H9 (cell line): ENCODE measurements at regions not wholly inside any gene's neighbourhood (a gene's known extent, or its start where the extent isn't known, plus 50 kb on each side); places are given as distances from the start of the nearest gene placed in this dataset.

Experiments
- DNase-seq: peaks from one replicate; pipeline ENCODE4 v3.0.0-alpha.2; 2017
- H2AFZ ChIP-seq: one replicate; pipeline ENCODE4 v1.6.1; 2013; ENCODE audit warnings: mild to moderate bottlenecking, low read length, control low read depth, moderate library complexity
- H2AK5ac ChIP-seq: 2 replicates; pipeline ENCODE4 v1.6.1; 2013; ENCODE audit warnings: low read length, control low read depth, mixed read lengths; ENCODE audit not compliant: insufficient read length
- H2BK120ac ChIP-seq: one replicate; pipeline ENCODE4 v1.6.1; 2013; ENCODE audit warnings: low read depth, mild to moderate bottlenecking, low read length, control low read depth, inconsistent platforms; ENCODE audit not compliant: poor library complexity, severe bottlenecking
- H2BK12ac ChIP-seq: 2 replicates; pipeline ENCODE4 v1.6.1; 2013; ENCODE audit warnings: low read length, control low read depth, mixed read lengths, low read depth; ENCODE audit not compliant: insufficient read length
- H2BK15ac ChIP-seq: 2 replicates; pipeline ENCODE4 v1.6.1; 2013; ENCODE audit warnings: low read depth, low read length, control low read depth
- H2BK20ac ChIP-seq: one replicate; pipeline ENCODE4 v1.6.1; 2013; ENCODE audit warnings: low read depth, mild to moderate bottlenecking, low read length, control low read depth, inconsistent platforms; ENCODE audit not compliant: poor library complexity, severe bottlenecking
- H2BK5ac ChIP-seq: 2 replicates; pipeline ENCODE4 v1.6.1; 2013; ENCODE audit warnings: low read length, control low read depth, mixed read lengths; ENCODE audit not compliant: insufficient read length
- H3K14ac ChIP-seq: 2 replicates; pipeline ENCODE4 v1.6.1; 2013; ENCODE audit warnings: low read length, control low read depth; ENCODE audit not compliant: insufficient read depth
- H3K18ac ChIP-seq: 2 replicates; pipeline ENCODE4 v1.6.1; 2013; ENCODE audit warnings: low read depth, mild to moderate bottlenecking, mixed read lengths, low read length, control low read depth; ENCODE audit not compliant: insufficient read length
- H3K23ac ChIP-seq: 2 replicates; pipeline ENCODE4 v1.6.1; 2013; ENCODE audit warnings: low read length, control low read depth, mixed read lengths, low read depth; ENCODE audit not compliant: insufficient read length
- H3K23me2 ChIP-seq: 2 replicates; pipeline ENCODE4 v1.6.1; 2013; ENCODE audit warnings: low read depth, mild to moderate bottlenecking, mixed read lengths, low read length, control low read depth; ENCODE audit not compliant: insufficient read length, poor library complexity, severe bottlenecking
- H3K27ac ChIP-seq: 2 replicates; pipeline ENCODE4 v1.5.1; 2013; ENCODE audit warnings: low read length, control low read depth, mixed read lengths, low read depth; ENCODE audit not compliant: insufficient read length
- H3K27me3 ChIP-seq: 2 replicates; pipeline ENCODE4 v1.6.1; 2013; ENCODE audit warnings: low read length, control low read depth, inconsistent platforms; ENCODE audit not compliant: insufficient read depth
- H3K4ac ChIP-seq: 2 replicates; pipeline ENCODE4 v1.6.1; 2013; ENCODE audit warnings: low read depth, mild to moderate bottlenecking, control low read depth, inconsistent platforms, low read length, moderate library complexity
- H3K4me1 ChIP-seq: 2 replicates; pipeline ENCODE4 v1.6.1; 2013; ENCODE audit warnings: low read length, control low read depth, inconsistent platforms; ENCODE audit not compliant: insufficient read depth
- H3K4me2 ChIP-seq: 2 replicates; pipeline ENCODE4 v1.6.1; 2013; ENCODE audit warnings: low read length, control low read depth, mixed read lengths; ENCODE audit not compliant: insufficient read length, insufficient read depth
- H3K56ac ChIP-seq: 2 replicates; pipeline ENCODE4 v1.6.1; 2013; ENCODE audit warnings: low read depth, mild to moderate bottlenecking, mixed read lengths, low read length, control low read depth; ENCODE audit not compliant: insufficient read length
- H3K79me1 ChIP-seq: 2 replicates; pipeline ENCODE4 v1.6.1; 2013; ENCODE audit warnings: low read depth, mild to moderate bottlenecking, moderate library complexity, low read length, control low read depth, inconsistent platforms; ENCODE audit not compliant: insufficient read depth, poor library complexity, severe bottlenecking
- H3K79me2 ChIP-seq: 2 replicates; pipeline ENCODE4 v1.6.1; 2013; ENCODE audit warnings: low read length, control low read depth, inconsistent platforms; ENCODE audit not compliant: insufficient read depth
- H3K9ac ChIP-seq: 2 replicates; pipeline ENCODE4 v1.6.1; 2013; ENCODE audit warnings: low read length, control low read depth, mixed read lengths; ENCODE audit not compliant: insufficient read length; ENCODE audit errors: extremely low read depth
- H3K9me3 ChIP-seq: one replicate; pipeline ENCODE4 v1.6.1; 2013; ENCODE audit warnings: low read depth, low read length, inconsistent platforms; ENCODE audit not compliant: control insufficient read depth
- H3T11ph ChIP-seq: one replicate; pipeline ENCODE4 v1.6.1; 2013; ENCODE audit warnings: mild to moderate bottlenecking, low read length, control low read depth, inconsistent platforms
- H4K20me1 ChIP-seq: one replicate; pipeline ENCODE4 v1.6.1; 2013; ENCODE audit not compliant: control insufficient read depth, insufficient read length, insufficient read depth
- H4K5ac ChIP-seq: 2 replicates; pipeline ENCODE4 v1.6.1; 2013; ENCODE audit warnings: low read depth, mild to moderate bottlenecking, mixed read lengths, low read length, control low read depth; ENCODE audit not compliant: insufficient read length
- H4K8ac ChIP-seq: replicated peaks from 2 replicates; pipeline ENCODE4 v1.6.1; 2013; ENCODE audit warnings: low read length, control low read depth, mixed read lengths, low read depth; ENCODE audit not compliant: insufficient read length
- H4K91ac ChIP-seq: 2 replicates; pipeline ENCODE4 v1.6.1; 2013; ENCODE audit warnings: low read depth, mild to moderate bottlenecking, moderate library complexity, mixed read lengths, low read length, control low read depth; ENCODE audit not compliant: insufficient read length
- H3K27ac Mint-ChIP-seq, 3 experiments: 2 replicates in 2 of 3; 3 replicates in 1 of 3; pipeline ENCODE4 v1.8.0; 2020 to 2021; ENCODE audit warnings: mixed read lengths in 3 of 3, mild to moderate bottlenecking in 1 of 3, moderate library complexity in 1 of 3
- H3K27me3 Mint-ChIP-seq: 2 replicates; pipeline ENCODE4 v1.8.0; 2021; ENCODE audit warnings: low read depth, mild to moderate bottlenecking, moderate library complexity, mixed read lengths
- H3K36me3 Mint-ChIP-seq, 3 experiments: 2 replicates in 2 of 3; 3 replicates in 1 of 3; pipeline ENCODE4 v1.8.0; 2020 to 2021; ENCODE audit warnings: low read depth in 3 of 3, mixed read lengths in 3 of 3; ENCODE audit not compliant: insufficient read depth in 1 of 3
- H3K4me1 Mint-ChIP-seq, 2 experiments: 2 replicates each; pipeline ENCODE4 v1.8.0; 2020; ENCODE audit warnings: mixed read lengths in 2 of 2
- H3K4me3 Mint-ChIP-seq, 2 experiments: 2 replicates in 1 of 2; 3 replicates in 1 of 2; pipeline ENCODE4 v1.8.0; 2020 to 2021; ENCODE audit warnings: mild to moderate bottlenecking in 2 of 2, mixed read lengths in 2 of 2, moderate library complexity in 1 of 2
- H3K9me3 Mint-ChIP-seq, 2 experiments: 2 replicates in 1 of 2; 3 replicates in 1 of 2; pipeline ENCODE4 v1.8.0; 2020; ENCODE audit warnings: mild to moderate bottlenecking in 2 of 2, mixed read lengths in 2 of 2, moderate library complexity in 1 of 2
- CTCF ChIP-seq: fragments of 200-600 bp; sonication (generic); conservative IDR thresholded peaks from 3 replicates; pipeline ENCODE4 v1.8.0; 2021; ENCODE audit warnings: antibody characterized with exemption, mild to moderate bottlenecking
- WGBS: extraction: QIAGEN DNeasy Blood & Tissue Kit; methylation state at CpG from one replicate; pipeline ENCODE4 v1.1.7; 2013; ENCODE audit warnings: missing lambda C conversion rate, low lambda C conversion rate, mixed read lengths; ENCODE audit not compliant: insufficient read length; ENCODE audit errors: extremely low coverage; 5-methylcytosine and 5-hydroxymethylcytosine counted together

GRCh38 chr21:28066596-28067387, 925.9 kb downstream of the LTN1 start:
- Histone ChIP-seq H4K8ac (no peak overlapping the region), H3K79me2 (no peaks in the 10 kb centered on the region), H3K23ac (no peak overlapping the region), H3K18ac (no peak overlapping the region), H2BK120ac (no peak overlapping the region), H2BK20ac (no peak overlapping the region), H2AK5ac (no peak overlapping the region), H3K23me2 (no peaks in the 10 kb centered on the region), H4K20me1 (no peaks in the 10 kb centered on the region), H3K4ac (no peak overlapping the region), H3K4me1 (peaks cover 5% of the 10 kb centered on the region), H2BK15ac (no peak overlapping the region), H3K4me2 (no peak overlapping the region), H4K5ac (no peak overlapping the region), H3K9ac (no peak overlapping the region), H2BK12ac (no peak overlapping the region), H3K14ac (no peak overlapping the region), H3K9me3 (no peaks in the 10 kb centered on the region), H4K91ac (no peak overlapping the region), H2AFZ (no peak overlapping the region), H3K27me3 (no peaks in the 10 kb centered on the region), H3T11ph (no peak overlapping the region), H3K27ac (no peak overlapping the region), H3K79me1 (no peaks in the 10 kb centered on the region), H2BK5ac (no peak overlapping the region), H3K56ac (no peak overlapping the region)
- Mint-ChIP-seq H3K36me3 (peaks cover 0 to 5% (median 0%) of the 10 kb centered on the region in 3 experiments; a peak in 4 of 7 replicates), H3K9me3 (peaks cover 2 to 5% of the 10 kb centered on the region in 2 experiments; a peak in 4 of 5 replicates), H3K4me3 (no peak overlapping the region), H3K4me1 (peaks cover 32 to 42% of the 10 kb centered on the region in 2 experiments), H3K27me3 (peaks cover 1% of the 10 kb centered on the region; the same call in 1 of the 2 replicates), H3K27ac (no peak overlapping the region)
- no peak for DNase-seq
- no peak for TF ChIP-seq CTCF
- no CpG with 5 or more reads among the region's 7 CpGs for WGBS
